GM12872 (cell line): ENCODE measurements at regions not wholly inside any gene's neighbourhood (a gene's known extent, or its start where the extent isn't known, plus 50 kb on each side); places are given as distances from the start of the nearest gene placed in this dataset.

Experiments
- TF ChIP-seq, protein P1 (sequence below): IDR thresholded peaks from 3 replicates; pipeline ENCODE4 v1.5.1; 2011; ENCODE audit warnings: low read depth, mild to moderate bottlenecking, low read length, moderate library complexity; ENCODE audit not compliant: insufficient read depth

DNA sequence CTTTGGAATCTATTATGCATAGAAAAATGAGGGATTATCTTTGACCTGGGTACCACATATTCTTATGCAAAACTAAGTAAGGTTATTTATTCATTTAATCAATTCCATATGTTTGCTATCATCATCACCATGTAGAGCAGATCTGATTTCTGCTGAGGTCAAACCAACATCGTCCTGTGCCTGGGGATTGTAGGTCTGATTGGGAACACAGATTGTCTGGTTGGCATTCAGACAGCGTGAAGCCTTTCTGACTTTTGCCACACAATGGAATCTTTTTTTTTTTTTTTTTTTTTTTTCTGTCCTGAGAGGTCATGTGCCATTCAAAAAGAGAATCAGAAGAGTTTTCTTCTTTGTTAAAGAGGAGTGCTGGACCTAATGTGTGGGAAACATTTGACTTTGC is 142.9 kb downstream of the RAB11FIP2 start:
- TF ChIP-seq, protein P1, sequence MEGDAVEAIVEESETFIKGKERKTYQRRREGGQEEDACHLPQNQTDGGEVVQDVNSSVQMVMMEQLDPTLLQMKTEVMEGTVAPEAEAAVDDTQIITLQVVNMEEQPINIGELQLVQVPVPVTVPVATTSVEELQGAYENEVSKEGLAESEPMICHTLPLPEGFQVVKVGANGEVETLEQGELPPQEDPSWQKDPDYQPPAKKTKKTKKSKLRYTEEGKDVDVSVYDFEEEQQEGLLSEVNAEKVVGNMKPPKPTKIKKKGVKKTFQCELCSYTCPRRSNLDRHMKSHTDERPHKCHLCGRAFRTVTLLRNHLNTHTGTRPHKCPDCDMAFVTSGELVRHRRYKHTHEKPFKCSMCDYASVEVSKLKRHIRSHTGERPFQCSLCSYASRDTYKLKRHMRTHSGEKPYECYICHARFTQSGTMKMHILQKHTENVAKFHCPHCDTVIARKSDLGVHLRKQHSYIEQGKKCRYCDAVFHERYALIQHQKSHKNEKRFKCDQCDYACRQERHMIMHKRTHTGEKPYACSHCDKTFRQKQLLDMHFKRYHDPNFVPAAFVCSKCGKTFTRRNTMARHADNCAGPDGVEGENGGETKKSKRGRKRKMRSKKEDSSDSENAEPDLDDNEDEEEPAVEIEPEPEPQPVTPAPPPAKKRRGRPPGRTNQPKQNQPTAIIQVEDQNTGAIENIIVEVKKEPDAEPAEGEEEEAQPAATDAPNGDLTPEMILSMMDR, result no peak

DNA sequence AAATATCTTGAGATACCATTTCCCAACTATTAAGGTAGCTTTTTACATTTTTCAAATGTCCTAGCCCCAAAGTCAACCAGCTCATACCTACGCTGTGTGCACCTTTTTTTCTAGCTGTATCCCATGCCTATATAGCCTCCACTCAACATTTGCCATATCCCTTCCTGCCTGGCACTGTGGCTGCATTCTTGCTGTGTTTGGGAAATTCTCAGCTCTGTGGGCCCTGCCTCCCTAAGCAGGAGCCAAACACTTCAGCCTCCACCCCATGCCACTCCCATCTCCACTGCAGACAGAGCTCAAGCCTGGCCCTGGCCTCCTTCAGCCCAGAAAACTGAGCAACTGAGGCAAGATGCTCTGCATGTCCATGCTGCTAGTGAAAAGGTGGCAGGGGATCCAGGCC is 141.3 kb downstream of the RAB11FIP2 start:
- TF ChIP-seq, protein P1, result no peak

DNA sequence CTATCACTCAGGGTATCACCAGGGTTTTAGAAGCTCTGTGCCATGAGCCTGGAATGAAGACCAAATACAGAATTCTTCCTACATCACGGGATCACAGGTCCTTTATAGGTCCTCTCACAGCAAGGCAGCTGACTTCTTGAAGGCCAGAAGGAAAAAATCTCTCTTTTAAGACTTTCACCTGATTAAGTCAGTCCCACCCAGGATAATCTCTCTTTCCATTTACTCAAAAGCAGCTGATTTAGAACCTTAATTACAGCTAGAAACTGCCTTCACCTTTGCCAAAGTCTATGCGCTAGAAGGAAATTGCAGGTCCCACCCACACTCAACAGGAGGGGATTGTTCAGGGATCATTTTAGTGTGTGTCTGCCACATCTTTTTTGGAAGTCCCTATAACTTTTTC is 135.1 kb downstream of the RAB11FIP2 start:
- TF ChIP-seq, protein P1, result no peak

DNA sequence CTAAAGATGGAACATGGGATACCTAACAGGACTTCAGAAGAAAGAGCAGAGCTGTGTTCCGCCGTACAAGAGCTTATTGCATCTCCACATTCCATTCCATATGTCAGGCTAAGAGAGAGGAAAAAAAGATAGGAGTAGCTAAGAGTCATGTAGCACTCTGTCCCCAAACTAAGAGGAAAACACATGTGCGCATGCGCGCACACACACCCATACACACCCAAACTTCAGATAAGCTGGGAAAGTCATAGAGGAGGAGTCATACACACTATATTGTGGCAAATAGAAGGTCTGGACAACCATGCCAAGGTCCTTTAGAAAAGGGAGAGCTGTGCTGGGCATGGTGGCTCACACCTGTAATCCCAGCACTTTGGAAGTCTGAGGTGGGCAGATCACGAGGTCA is 132.4 kb downstream of the RAB11FIP2 start:
- TF ChIP-seq, protein P1, result no peak

DNA sequence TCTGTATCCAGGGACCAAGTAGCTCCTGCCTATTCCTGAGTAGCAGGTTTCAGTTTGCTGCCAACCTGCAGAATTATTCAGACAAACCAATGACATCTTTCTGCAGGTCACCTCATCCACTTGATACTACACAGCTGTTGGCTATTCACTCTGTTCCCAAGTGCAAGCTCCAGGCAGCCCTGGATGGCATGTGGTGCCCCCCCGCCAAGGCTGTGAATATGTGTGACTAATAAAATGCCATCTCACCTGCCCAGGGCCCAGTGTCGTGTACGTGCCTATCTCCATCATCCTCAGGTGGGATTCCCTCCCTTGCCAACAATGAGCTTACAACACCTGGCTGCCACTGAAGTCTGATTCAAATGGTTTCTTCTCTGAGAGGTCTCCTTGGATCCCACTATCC is 125.8 kb downstream of the RAB11FIP2 start:
- TF ChIP-seq, protein P1, result no peak

DNA sequence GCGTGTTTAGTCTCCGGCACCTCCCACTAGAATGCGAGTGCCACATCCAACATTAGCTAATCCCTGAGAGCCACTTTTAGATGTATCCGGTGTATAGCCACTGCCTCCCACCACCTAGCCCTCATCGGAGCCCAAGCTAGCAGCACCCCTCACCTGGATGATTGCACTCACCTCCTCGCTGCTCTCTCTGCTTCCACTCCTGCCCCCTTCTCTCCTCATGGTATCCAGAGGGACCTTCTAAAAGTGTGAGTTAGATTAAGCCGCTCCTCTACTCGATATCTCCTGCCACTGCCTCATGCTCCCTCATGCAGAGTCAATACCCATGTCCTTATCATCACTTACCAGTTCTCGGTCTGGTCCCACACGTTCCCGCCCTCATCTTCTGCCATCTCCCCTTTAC is 125.3 kb downstream of the RAB11FIP2 start:
- TF ChIP-seq, protein P1, result no peak

DNA sequence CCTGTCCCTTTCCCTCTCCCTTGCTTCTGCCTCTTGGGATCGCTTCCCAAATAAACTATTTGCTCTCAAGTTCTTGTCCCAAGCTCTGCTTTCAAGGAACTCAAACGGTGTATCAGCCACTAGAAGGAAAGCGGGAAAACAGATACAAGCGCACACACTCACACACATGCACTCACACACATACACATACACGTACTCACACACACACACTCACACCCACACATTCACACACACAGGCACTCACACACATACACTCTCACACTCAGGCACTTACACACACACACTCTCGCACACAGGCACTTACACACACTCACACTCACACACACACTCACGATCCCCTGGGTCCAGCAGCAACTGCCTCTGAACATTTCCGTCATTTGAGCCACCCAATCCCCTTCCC is 121.9 kb downstream of the RAB11FIP2 start:
- TF ChIP-seq, protein P1, result no peak

DNA sequence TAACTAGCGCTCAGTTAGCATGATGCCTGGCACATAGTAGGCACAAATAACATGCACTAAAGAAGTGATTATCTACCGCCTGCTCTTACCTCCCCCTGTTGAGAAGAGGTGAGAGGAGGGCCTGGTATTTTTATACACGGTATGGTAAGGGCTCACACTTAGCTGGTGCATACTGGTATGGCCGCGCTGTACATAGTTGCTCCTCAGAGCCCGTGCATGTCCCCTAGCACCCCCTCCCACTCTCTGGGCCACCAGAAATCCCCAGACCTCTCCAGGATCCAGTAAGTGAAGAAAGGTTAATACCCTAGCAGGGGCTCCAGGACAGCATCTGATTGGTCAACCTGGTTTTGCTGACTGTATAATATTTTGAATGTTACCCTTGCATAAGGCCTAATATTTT is 121.4 kb downstream of the RAB11FIP2 start:
- TF ChIP-seq, protein P1, result no peak
